Loucy (cell line): ENCODE measurements at regions not wholly inside any gene's neighbourhood (a gene's known extent, or its start where the extent isn't known, plus 50 kb on each side); places are given as distances from the start of the nearest gene placed in this dataset.

ENCODE experiments used
- H2AFZ ChIP-seq: fragments of 200-600 bp; sonication (generic); 2 replicates; pipeline ENCODE4 v1.6.0; 2016; ENCODE audit warnings: antibody characterized with exemption, mild to moderate bottlenecking, low read length, moderate library complexity
- H3F3A ChIP-seq: fragments of 200-600 bp; 2 replicates; pipeline ENCODE4 v1.6.0; 2016; ENCODE audit warnings: antibody characterized with exemption, low read depth, mild to moderate bottlenecking
- H3K27me3 ChIP-seq: fragments of 200-600 bp; sonication (generic); 2 replicates; pipeline ENCODE4 v1.6.1; 2014; ENCODE audit warnings: low read length, mild to moderate bottlenecking; ENCODE audit not compliant: insufficient read depth, poor library complexity, severe bottlenecking
- H3K36me3 ChIP-seq: fragments of 200-600 bp; sonication (generic); 2 replicates; pipeline ENCODE4 v1.6.1; 2016; ENCODE audit warnings: low read length; ENCODE audit not compliant: insufficient read depth
- H3K4me1 ChIP-seq: fragments of 200-600 bp; sonication (generic); 2 replicates; pipeline ENCODE4 v1.5.1; 2014; ENCODE audit warnings: low read length, mild to moderate bottlenecking; ENCODE audit not compliant: insufficient read depth, poor library complexity, severe bottlenecking
- H3K4me2 ChIP-seq: fragments of 200-600 bp; sonication (generic); 2 replicates; pipeline ENCODE4 v1.6.0; 2014; ENCODE audit warnings: antibody characterized with exemption, low read length, low read depth, mild to moderate bottlenecking; ENCODE audit not compliant: poor library complexity, severe bottlenecking
- H3K4me3 ChIP-seq: fragments of 200-600 bp; sonication (generic); 2 replicates; pipeline ENCODE4 v1.5.1; 2014; ENCODE audit warnings: low read length, mild to moderate bottlenecking, mixed read lengths; ENCODE audit not compliant: poor library complexity, severe bottlenecking
- H3K79me2 ChIP-seq: fragments of 200-600 bp; sonication (generic); 2 replicates; pipeline ENCODE4 v1.6.1; 2014; ENCODE audit warnings: low read length; ENCODE audit not compliant: insufficient read depth
- H3K9ac ChIP-seq: fragments of 200-600 bp; sonication (generic); 2 replicates; pipeline ENCODE4 v1.6.0; 2014; ENCODE audit warnings: mild to moderate bottlenecking, low read depth, low read length, moderate library complexity; ENCODE audit not compliant: poor library complexity, severe bottlenecking
- H3K9me2 ChIP-seq: fragments of 200-600 bp; sonication (generic); replicated peaks from 2 replicates; pipeline ENCODE4 v1.6.1; 2016; ENCODE audit warnings: low read depth, low read length, mixed read lengths
- H3K9me3 ChIP-seq: fragments of 200-600 bp; sonication (generic); 2 replicates; pipeline ENCODE4 v1.6.1; 2014; ENCODE audit warnings: mild to moderate bottlenecking, antibody characterized with exemption, low read length, low read depth; ENCODE audit not compliant: insufficient read depth
- H4K20me1 ChIP-seq: fragments of 200-600 bp; sonication (generic); 2 replicates; pipeline ENCODE4 v1.6.0; 2014; ENCODE audit warnings: antibody characterized with exemption, low read length, mild to moderate bottlenecking; ENCODE audit not compliant: insufficient read depth, poor library complexity, severe bottlenecking
- CTCF ChIP-seq: fragments of 200-600 bp; sonication (generic); conservative IDR thresholded peaks from 2 replicates; pipeline ENCODE4 v1.5.1; 2014; ENCODE audit warnings: mild to moderate bottlenecking, antibody characterized with exemption, low read length
- EZH2phosphoT487 ChIP-seq: fragments of 200-600 bp; IDR thresholded peaks from 2 replicates; pipeline ENCODE4 v1.6.1; 2018; ENCODE audit warnings: antibody characterized with exemption, mild to moderate bottlenecking, moderate library complexity, borderline replicate concordance

GRCh38 chr9:129442803-129443511, 177.9 kb downstream of the C9orf50 start:
- TF ChIP-seq EZH2phosphoT487 = no peak
- no peaks in the 10 kb centered on the region for H3F3A ChIP-seq
- no peaks in the 10 kb centered on the region for H3K9me3 ChIP-seq
- H3K79me2 ChIP-seq = no peaks in the 10 kb centered on the region
- no peaks in the 10 kb centered on the region for H4K20me1 ChIP-seq
- no peak overlapping the region for H2AFZ ChIP-seq
- H3K9ac ChIP-seq = no peak overlapping the region
- no peaks in the 10 kb centered on the region for H3K27me3 ChIP-seq
- no peak overlapping the region for H3K4me3 ChIP-seq
- no peaks in the 10 kb centered on the region for H3K36me3 ChIP-seq
- no peaks in the 10 kb centered on the region for H3K4me1 ChIP-seq
- H3K4me2 ChIP-seq = no peak overlapping the region
- H3K9me2 ChIP-seq = no peaks in the 10 kb centered on the region

GRCh38 chr9:129441852-129442251, 179.0 kb downstream of the C9orf50 start:
- H3K4me1 ChIP-seq = no peaks in the 10 kb centered on the region
- H3F3A ChIP-seq = no peaks in the 10 kb centered on the region
- TF ChIP-seq EZH2phosphoT487 (no peak), CTCF (no peak)
- no peaks in the 10 kb centered on the region for H3K9me2 ChIP-seq
- no peaks in the 10 kb centered on the region for H3K36me3 ChIP-seq
- H3K4me2 ChIP-seq = no peak overlapping the region
- H2AFZ ChIP-seq = no peak overlapping the region
- H3K27me3 ChIP-seq = peaks cover 2% of the 10 kb centered on the region
- H3K9me3 ChIP-seq = no peaks in the 10 kb centered on the region
- no peaks in the 10 kb centered on the region for H4K20me1 ChIP-seq
- no peak overlapping the region for H3K9ac ChIP-seq
- no peak overlapping the region for H3K4me3 ChIP-seq
- no peaks in the 10 kb centered on the region for H3K79me2 ChIP-seq

DNA sequence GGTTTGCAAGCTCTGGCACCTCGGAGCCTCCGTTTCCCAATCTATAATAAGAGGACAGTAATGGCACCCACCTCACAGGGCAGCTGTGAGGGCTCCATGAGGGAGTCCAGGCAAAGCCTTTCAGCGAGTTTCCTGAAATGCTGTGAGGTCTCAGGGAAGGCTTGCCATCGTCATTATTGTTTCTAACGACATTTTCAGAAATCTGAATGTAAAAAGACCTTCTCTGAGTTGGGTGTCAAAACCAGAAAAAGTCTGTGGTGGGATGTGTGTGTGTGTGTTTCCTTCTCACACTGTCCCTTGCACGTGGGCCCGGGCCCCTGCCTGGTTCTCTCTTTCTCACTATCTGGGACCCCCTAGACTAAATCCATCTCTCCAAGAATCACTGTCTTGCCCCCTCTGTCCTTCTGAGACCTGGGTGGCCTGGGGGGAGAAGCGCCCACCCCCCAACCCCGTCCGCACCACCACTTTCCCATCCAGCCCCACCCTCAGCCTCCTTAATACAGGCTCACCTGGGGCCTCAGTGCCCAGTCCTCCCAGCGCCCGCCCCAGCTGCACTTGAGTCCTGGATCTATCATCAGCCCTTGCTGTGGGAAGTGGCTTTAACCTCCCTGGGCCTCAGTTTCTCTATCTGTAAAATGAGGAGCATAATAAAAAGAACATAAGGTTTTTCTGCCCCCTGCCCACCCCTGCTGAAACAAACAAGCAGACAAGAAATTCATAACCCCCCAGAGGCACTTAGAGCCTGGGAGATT, 180.3 kb downstream of the C9orf50 start:
- no peak overlapping the region for H2AFZ ChIP-seq
- H3K9me2 ChIP-seq = no peaks in the 10 kb centered on the region
- peaks cover 4% of the 10 kb centered on the region for H3K27me3 ChIP-seq
- no peaks in the 10 kb centered on the region for H3K36me3 ChIP-seq
- H3K79me2 ChIP-seq = no peaks in the 10 kb centered on the region
- H3K4me1 ChIP-seq = no peaks in the 10 kb centered on the region
- no peak overlapping the region for H3K4me2 ChIP-seq
- no peaks in the 10 kb centered on the region for H3K9me3 ChIP-seq
- H3F3A ChIP-seq = no peaks in the 10 kb centered on the region
- TF ChIP-seq CTCF (no peak), EZH2phosphoT487 (no peak)
- H4K20me1 ChIP-seq = no peaks in the 10 kb centered on the region
- H3K4me3 ChIP-seq = no peak overlapping the region
- no peak overlapping the region for H3K9ac ChIP-seq
